ENCODE measurements at regions not wholly inside any gene's neighbourhood (a gene's known extent, or its start where the extent isn't known, plus 50 kb on each side); places are given as distances from the start of the nearest gene placed in this dataset.
A peak's percentile ranks its signal among the peaks of the same experiment; 100 is the strongest.

DNA sequence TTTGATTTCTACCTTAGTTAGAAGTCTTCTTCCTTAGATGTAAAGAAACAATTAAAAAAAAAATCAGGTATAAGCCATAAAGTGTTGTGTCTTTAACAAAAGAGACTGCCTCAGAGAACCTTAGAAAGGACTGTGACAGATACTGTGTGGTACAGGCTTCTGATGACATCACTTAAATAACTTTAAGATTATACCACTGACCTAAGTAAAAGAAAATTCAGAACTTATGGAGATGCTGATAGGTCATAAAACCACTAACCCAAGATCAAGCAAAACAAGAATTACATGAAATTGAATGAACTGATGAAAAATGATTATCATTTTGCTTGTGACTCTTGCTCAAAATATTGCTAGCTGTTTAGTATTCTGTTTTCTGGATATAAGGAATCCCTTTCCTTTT lies 220.8 kb downstream of the NRIP1 start:
- no peak overlapping the region for H3K4me3 ChIP-seq (ENCODE audit: low read length)
- no peak overlapping the region for H3K27ac ChIP-seq (ENCODE audit: low read length)
- no peaks in the 10 kb centered on the region for H3K27me3 ChIP-seq (ENCODE audit: control insufficient read depth, insufficient read depth)
- intact Hi-C loops (cut with DNase I) = no loop called here
- DNase-seq (no peak), ATAC-seq (no peak)
- no peaks in the 10 kb centered on the region for H3K9me3 ChIP-seq (ENCODE audit: control insufficient read depth, low read length)
- no peaks in the 10 kb centered on the region for H3K4me1 ChIP-seq (ENCODE audit: control insufficient read depth, insufficient read depth, low read length)

DNA sequence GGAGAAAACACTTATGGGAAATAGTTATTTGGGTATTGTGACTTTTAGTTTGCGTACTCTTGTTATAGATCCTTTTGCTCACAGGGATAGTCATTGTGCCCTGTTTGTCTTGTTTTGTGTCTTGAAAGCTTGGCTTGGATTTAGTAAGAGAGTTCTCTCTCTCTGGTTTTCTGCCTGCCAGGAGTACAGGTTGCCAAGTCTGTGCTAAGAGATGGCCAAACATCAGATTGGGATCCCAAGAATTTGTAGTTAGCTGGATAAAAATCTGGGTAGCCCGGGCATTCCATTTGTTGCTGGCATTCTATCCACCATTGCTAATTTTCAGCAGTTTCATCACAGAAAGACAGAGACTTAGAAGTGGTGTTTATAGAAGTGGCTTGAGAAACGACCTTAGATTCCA lies 222.2 kb downstream of the NRIP1 start:
- Histone ChIP-seq H3K4me1 (ENCODE audit: control insufficient read depth, insufficient read depth, low read length) (no peaks in the 10 kb centered on the region), H3K4me3 (ENCODE audit: low read length) (no peak overlapping the region), H3K27ac (ENCODE audit: low read length) (no peak overlapping the region), H3K9me3 (ENCODE audit: control insufficient read depth, low read length) (no peaks in the 10 kb centered on the region), H3K27me3 (ENCODE audit: control insufficient read depth, insufficient read depth) (no peaks in the 10 kb centered on the region)
- WGBS = 78% methylated on average over 3 of the region's 3 CpGs
- ATAC-seq (no peak), DNase-seq (no peak)
- intact Hi-C loops (cut with DNase I) = no loop called here

DNA sequence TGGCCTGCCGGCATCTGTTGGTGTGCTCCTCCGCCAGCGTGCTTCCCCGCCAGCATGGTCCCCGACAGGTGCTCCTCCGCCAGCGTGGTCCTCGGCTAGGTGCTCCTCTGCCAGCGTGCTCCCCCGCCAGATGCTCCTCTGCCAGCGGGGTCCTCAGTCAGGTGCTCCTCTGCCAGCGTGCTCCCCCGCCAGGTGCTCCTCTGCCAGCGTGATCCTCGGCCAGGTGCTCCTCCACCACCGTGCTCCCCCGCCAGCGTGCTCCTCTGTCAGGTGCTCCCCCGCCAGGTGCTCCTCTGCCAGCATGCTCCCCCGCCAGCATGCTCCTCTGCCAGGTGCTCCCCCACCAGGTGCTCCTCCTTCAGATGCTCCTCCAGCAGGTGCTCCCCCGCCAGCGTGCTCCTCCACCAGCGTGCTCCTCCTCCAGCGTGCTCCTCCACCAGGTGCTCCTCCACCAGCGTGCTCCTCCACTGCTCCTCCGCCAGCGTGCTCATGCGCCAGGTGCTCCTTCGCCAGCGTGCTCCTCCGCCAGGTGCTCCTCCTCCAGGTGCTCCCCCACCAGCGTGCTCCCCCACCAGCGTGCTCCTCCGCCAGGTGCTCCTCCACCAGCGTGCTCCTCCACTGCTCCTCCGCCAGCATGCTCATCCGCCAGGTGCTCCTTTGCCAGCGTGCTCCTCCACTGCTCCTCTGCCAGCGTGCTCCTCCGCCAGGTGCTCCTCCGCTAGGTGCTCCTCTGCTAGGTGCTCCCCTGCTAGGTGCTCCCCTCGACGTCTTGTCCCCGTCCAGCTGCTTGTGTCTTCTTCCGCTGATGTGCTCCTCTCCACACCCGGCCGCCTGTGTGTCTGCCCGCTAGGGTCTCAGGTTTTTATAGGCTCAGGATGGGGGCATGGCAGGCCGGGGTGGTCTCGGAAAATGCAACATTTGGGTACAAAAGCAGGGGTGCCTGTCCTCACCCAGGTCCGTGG lies 223.0 kb downstream of the NRIP1 start:
- Histone ChIP-seq H3K4me3 (ENCODE audit: low read length) (no peak overlapping the region), H3K27me3 (ENCODE audit: control insufficient read depth, insufficient read depth) (no peaks in the 10 kb centered on the region), H3K27ac (ENCODE audit: low read length) (no peak overlapping the region), H3K9me3 (ENCODE audit: control insufficient read depth, low read length) (no peaks in the 10 kb centered on the region), H3K4me1 (ENCODE audit: control insufficient read depth, insufficient read depth, low read length) (no peaks in the 10 kb centered on the region)
- DNase-seq (peak in 1 of 3 donors; percentile 44), ATAC-seq (no peak)
- intact Hi-C loops (cut with DNase I) = no loop called here
- 98% methylated on average over 51 of the region's 51 CpGs for WGBS

DNA sequence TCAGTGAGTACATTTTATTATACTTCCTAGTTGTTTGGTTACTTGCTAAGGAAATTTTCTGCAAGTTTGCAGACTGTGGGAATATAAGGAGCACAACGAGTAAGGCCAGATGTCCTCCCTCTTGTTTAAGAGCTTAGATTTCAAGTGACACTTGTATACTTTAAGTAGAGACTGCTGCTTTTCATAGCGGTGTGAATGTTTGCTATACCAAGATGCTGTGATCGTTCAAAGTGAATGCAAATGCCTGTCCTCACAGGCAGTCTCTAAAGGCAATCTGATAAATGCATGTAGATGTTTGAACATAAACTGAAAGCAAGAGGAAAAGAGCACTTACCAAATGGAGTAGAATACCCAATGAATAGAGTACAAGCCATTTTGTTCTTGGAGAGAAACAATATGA lies 226.4 kb downstream of the NRIP1 start:
- intact Hi-C loops (cut with DNase I) = no loop called here
- Histone ChIP-seq H3K27me3 (ENCODE audit: control insufficient read depth, insufficient read depth) (no peaks in the 10 kb centered on the region), H3K4me1 (ENCODE audit: control insufficient read depth, insufficient read depth, low read length) (no peaks in the 10 kb centered on the region), H3K27ac (ENCODE audit: low read length) (no peak overlapping the region), H3K9me3 (ENCODE audit: control insufficient read depth, low read length) (no peaks in the 10 kb centered on the region), H3K4me3 (ENCODE audit: low read length) (no peak overlapping the region)
- 33% methylated on average over 3 of the region's 3 CpGs for WGBS
- DNase-seq (no peak), ATAC-seq (no peak)

DNA sequence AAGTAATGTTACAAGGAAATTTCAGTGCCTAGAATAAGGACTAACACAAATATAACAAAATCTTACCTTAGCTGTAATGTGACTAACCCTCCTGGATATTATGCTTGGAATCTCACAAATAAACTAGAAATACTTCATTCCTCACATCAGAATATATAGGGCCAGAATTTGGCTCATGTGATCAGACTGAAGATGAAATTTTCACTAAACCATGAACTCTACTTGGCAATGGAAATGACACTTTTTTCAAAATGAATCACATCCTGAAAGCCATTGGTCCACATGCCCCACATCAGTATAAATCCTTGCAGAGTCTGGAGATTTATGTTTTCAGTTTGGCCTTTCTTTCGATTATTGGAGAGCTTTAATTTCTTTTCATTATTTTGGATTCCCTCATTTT lies 227.8 kb downstream of the NRIP1 start:
- intact Hi-C loops (cut with DNase I) = no loop called here
- H3K4me3 ChIP-seq (ENCODE audit: low read length) = no peak overlapping the region
- DNase-seq (no peak), ATAC-seq (no peak)
- no peak overlapping the region for H3K27ac ChIP-seq (ENCODE audit: low read length)
- H3K4me1 ChIP-seq (ENCODE audit: control insufficient read depth, insufficient read depth, low read length) = no peaks in the 10 kb centered on the region
- 83% methylated on average over 1 of the region's 1 CpG for WGBS
- H3K9me3 ChIP-seq (ENCODE audit: control insufficient read depth, low read length) = no peaks in the 10 kb centered on the region
- H3K27me3 ChIP-seq (ENCODE audit: control insufficient read depth, insufficient read depth) = no peaks in the 10 kb centered on the region

DNA sequence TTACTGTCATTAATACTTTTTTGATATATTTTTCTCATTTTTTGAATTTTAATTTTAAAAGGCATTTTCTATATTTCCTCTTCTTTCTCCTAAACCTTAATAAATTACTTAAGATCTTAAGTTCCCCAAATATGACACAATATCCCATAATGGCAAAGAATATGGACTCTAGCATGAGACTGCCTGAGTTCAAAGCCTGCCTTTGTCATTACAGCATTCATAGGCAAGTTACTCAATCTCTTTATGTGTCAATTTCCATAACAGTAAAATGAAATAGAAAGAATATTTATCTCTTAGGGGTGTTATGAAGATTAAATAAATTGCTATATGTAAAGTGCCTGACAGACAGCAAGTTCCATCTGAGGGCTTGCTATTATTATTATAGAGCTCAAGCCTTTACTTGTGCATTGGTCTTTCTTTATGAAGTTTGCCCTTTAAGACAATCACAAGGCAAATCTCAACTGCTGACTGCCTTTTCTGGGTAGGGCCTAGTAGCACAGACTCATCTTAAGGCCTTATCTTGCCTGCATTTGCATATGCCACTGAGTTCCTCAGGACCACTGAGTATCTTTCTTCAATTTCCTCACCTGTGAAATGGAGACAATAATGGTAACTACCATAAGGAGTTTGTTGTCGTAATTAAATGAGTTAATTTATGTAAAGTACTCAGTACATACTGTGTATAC lies 231.0 kb downstream of the NRIP1 start:
- 49% methylated on average over 1 of the region's 1 CpG for WGBS
- Histone ChIP-seq H3K27me3 (ENCODE audit: control insufficient read depth, insufficient read depth) (no peaks in the 10 kb centered on the region), H3K9me3 (ENCODE audit: control insufficient read depth, low read length) (no peaks in the 10 kb centered on the region), H3K4me1 (ENCODE audit: control insufficient read depth, insufficient read depth, low read length) (no peaks in the 10 kb centered on the region), H3K4me3 (ENCODE audit: low read length) (no peak overlapping the region), H3K27ac (ENCODE audit: low read length) (no peak overlapping the region)
- intact Hi-C loops (cut with DNase I) = no loop called here
- ATAC-seq (no peak), DNase-seq (no peak)

DNA sequence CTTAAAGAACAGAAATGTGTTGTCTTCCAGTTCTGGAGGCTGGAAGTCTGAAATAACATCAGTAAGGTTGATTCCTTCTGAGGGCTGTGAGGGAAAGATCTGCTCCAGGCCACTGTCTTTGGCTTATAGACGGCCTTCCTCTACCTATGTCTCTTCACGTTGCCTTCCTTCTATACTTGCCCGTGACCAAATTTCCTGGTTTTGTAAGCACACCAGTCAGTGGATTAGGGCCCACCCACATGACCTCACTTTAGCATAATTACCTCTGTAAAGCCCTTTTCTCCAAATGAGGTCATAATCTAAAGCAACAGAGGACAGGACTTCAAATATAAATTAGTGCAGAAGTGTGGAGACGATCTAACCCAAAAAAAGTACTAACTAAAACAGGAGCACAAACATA lies 231.6 kb downstream of the NRIP1 start:
- 90% methylated on average over 4 of the region's 4 CpGs for WGBS
- DNase-seq (no peak), ATAC-seq (no peak)
- Histone ChIP-seq H3K27me3 (ENCODE audit: control insufficient read depth, insufficient read depth) (no peaks in the 10 kb centered on the region), H3K4me1 (ENCODE audit: control insufficient read depth, insufficient read depth, low read length) (no peaks in the 10 kb centered on the region), H3K9me3 (ENCODE audit: control insufficient read depth, low read length) (no peaks in the 10 kb centered on the region), H3K27ac (ENCODE audit: low read length) (no peak overlapping the region), H3K4me3 (ENCODE audit: low read length) (no peak overlapping the region)
- intact Hi-C loops (cut with DNase I) = no loop called here

DNA sequence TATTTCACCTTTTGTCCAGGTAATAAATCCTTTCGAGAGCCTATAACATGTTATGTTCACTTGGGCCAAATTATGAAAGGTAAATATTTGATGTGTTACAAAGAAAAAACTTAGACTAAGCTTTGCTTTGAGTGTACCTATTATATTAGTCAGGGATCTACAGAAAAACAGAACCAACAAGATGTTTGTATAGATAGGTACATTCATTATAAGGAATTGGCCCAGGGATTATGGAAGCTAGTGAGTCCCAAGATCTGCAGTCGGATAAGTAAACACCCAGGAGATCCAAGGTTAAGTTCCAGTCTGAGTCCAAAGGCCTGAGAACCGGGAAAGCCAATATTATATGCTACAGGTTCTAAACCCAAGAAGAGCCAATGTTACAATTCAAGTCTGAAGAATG lies 234.5 kb downstream of the NRIP1 start:
- DNase-seq = no peak
- Histone ChIP-seq H3K9me3 (ENCODE audit: control insufficient read depth, low read length) (no peaks in the 10 kb centered on the region), H3K27ac (ENCODE audit: low read length) (no peak overlapping the region), H3K4me3 (ENCODE audit: low read length) (no peak overlapping the region), H3K4me1 (ENCODE audit: control insufficient read depth, insufficient read depth, low read length) (no peaks in the 10 kb centered on the region), H3K27me3 (ENCODE audit: control insufficient read depth, insufficient read depth) (no peaks in the 10 kb centered on the region)
- 95% methylated on average over 3 of the region's 3 CpGs for WGBS
- no peak for ATAC-seq
- intact Hi-C loops (cut with DNase I) = no loop called here

DNA sequence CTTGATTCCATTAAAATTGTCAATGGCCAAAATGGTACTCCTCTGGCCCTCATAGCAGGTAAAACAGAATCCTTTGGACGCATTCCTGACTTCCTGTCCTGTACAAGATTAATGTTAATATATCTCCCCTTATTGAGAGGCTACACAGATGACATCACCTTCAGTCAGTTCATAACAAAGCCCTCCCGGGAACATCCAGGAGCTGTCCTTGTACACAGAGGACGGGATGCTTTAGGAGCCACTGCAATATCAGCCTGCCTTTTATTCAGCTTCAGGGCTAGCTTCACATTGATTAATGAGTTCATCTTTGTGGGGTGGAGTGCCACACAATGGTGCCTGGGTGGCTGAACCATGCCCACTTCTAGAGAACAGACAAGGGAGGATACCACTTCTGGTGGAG lies 235.1 kb downstream of the NRIP1 start:
- DNase-seq (no peak), ATAC-seq (no peak)
- intact Hi-C loops (cut with DNase I) = no loop called here
- H3K27ac ChIP-seq (ENCODE audit: low read length) = no peak overlapping the region
- no peaks in the 10 kb centered on the region for H3K27me3 ChIP-seq (ENCODE audit: control insufficient read depth, insufficient read depth)
- H3K4me1 ChIP-seq (ENCODE audit: control insufficient read depth, insufficient read depth, low read length) = no peaks in the 10 kb centered on the region
- 85% methylated on average over 3 of the region's 3 CpGs for WGBS
- no peaks in the 10 kb centered on the region for H3K9me3 ChIP-seq (ENCODE audit: control insufficient read depth, low read length)
- H3K4me3 ChIP-seq (ENCODE audit: low read length) = no peak overlapping the region

DNA sequence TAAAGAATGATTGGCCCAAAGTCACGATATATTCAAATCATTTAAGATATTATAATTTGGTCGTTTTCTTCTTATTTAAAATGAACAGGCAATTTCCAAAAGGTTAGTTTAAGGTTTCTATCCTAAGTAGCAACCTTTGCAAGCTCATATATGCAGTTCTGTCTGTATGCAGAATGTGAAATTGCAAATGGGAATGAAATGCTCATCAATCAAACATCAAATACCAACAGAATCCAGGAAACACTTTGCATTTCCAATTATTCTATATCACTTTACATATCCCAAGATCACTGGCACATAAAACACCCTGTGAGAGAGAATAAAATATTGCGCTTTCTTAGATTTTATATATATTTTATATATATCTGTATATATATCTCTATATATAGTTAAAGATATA lies 237.3 kb downstream of the NRIP1 start:
- Histone ChIP-seq H3K4me1 (ENCODE audit: control insufficient read depth, insufficient read depth, low read length) (no peaks in the 10 kb centered on the region), H3K27ac (ENCODE audit: low read length) (no peak overlapping the region), H3K4me3 (ENCODE audit: low read length) (no peak overlapping the region), H3K27me3 (ENCODE audit: control insufficient read depth, insufficient read depth) (no peaks in the 10 kb centered on the region), H3K9me3 (ENCODE audit: control insufficient read depth, low read length) (no peaks in the 10 kb centered on the region)
- 76% methylated on average over 3 of the region's 3 CpGs for WGBS
- intact Hi-C loops (cut with DNase I) = no loop called here
- ATAC-seq = no peak
- no peak for DNase-seq

DNA sequence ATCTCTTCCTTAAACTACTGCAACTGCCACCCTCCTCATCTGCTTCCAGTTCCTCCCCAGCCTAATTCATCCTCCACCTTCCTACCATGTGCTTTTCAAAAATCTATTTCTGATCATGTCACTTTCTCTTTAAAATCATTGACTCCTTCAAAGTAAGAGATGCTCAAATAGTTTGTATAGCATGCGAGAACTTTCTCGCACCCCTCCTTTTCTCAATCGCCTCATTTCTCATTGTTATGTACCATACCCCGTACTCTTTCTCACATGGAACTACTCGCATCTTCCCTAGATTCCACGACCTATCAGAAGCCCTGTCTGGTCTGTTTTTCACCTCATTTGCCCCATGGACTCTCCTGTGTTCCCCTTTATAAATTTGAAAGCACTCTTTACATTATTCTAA lies 238.2 kb downstream of the NRIP1 start:
- no peaks in the 10 kb centered on the region for H3K27me3 ChIP-seq (ENCODE audit: control insufficient read depth, insufficient read depth)
- ATAC-seq = no peak
- intact Hi-C loops (cut with DNase I) = no loop called here
- no peak overlapping the region for H3K27ac ChIP-seq (ENCODE audit: low read length)
- no peak overlapping the region for H3K4me3 ChIP-seq (ENCODE audit: low read length)
- WGBS = 90% methylated on average over 6 of the region's 6 CpGs
- no peaks in the 10 kb centered on the region for H3K4me1 ChIP-seq (ENCODE audit: control insufficient read depth, insufficient read depth, low read length)
- H3K9me3 ChIP-seq (ENCODE audit: control insufficient read depth, low read length) = no peaks in the 10 kb centered on the region
- DNase-seq = no peak
